ENCODE measurements at regions not wholly inside any gene's neighbourhood (a gene's known extent, or its start where the extent isn't known, plus 50 kb on each side); places are given as distances from the start of the nearest gene placed in this dataset.

DNA sequence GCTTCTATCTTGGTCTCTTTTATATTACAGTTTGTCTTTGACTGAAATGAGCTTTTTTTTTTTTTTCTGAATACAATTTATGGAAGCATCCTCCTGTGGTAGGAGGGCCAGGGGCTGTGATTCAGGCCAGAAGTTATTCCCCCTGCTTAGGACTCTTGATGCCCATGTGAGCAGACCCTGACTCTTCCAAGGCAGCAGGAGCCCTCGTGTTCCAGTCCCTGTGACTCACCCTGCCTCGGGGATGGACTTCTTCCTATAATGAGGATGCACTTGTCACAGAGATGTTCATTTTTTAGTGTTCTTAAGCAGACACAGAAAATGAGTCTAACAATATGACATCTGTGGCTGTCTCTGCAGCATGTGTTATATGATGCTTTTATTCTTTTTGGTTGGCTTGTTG, 1293.7 kb upstream of the AUTS2 start:
- H3K4me2 ChIP-seq (ENCODE audit: low read length) = no peak overlapping the region
- no peaks in the 10 kb centered on the region for H3K9me2 ChIP-seq (replicated peaks; ENCODE audit: control insufficient read depth, low read length)
- no peaks in the 10 kb centered on the region for H4K20me1 ChIP-seq (ENCODE audit: control insufficient read depth, insufficient read depth, low read depth, low read length)
- no peaks in the 10 kb centered on the region for H3K79me2 ChIP-seq (ENCODE audit: control insufficient read depth, low read length)
- H3K36me3 ChIP-seq (ENCODE audit: control insufficient read depth, low read length) = no peaks in the 10 kb centered on the region
- TF ChIP-seq EZH2phosphoT487 (IDR thresholded peaks at IDR 0.05; ENCODE audit: borderline replicate concordance, low read length) (no peak), CTCF (IDR thresholded peaks at IDR 0.05; ENCODE audit: low read depth, low read length, poor library complexity, severe bottlenecking) (no peak)
- H3K27ac ChIP-seq (ENCODE audit: low read depth, low read length) = no peak overlapping the region
- peaks cover 6% of the 10 kb centered on the region; the same call in 1 of the 2 replicates for H3K9me3 ChIP-seq (ENCODE audit: control insufficient read depth, insufficient read depth, low read length)
- H3K4me3 ChIP-seq (ENCODE audit: low read length) = no peak overlapping the region
- no peaks in the 10 kb centered on the region for H3K27me3 ChIP-seq (ENCODE audit: control insufficient read depth, low read length)
- H3F3A ChIP-seq (ENCODE audit: control insufficient read depth, insufficient read depth) = no peaks in the 10 kb centered on the region
- no peaks in the 10 kb centered on the region for H3K4me1 ChIP-seq (ENCODE audit: control insufficient read depth, low read length)

DNA sequence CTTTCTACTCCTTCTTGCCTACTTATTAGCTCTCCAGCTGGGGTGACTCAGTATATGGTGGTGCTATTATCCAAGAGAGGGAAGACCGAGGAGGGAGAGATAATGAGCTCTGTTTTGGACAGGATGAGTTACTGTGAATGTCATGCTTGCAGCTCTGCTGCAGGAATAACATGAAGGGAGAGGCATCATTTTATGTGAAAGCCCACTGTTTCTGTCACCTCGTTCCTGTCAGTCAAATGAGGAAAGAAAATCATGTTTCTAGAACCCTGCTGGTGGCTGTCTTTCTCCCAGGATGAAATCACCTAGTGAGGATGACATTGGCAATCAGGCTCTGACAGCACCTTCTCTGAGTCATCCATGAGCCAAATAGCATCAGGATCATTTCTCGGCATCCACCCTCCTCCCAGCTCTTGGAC, 1291.6 kb upstream of the AUTS2 start:
- no peak overlapping the region for H3K4me3 ChIP-seq (ENCODE audit: low read length)
- H3K4me1 ChIP-seq (ENCODE audit: control insufficient read depth, low read length) = no peaks in the 10 kb centered on the region
- H3K36me3 ChIP-seq (ENCODE audit: control insufficient read depth, low read length) = no peaks in the 10 kb centered on the region
- no peaks in the 10 kb centered on the region for H3F3A ChIP-seq (ENCODE audit: control insufficient read depth, insufficient read depth)
- no peaks in the 10 kb centered on the region for H4K20me1 ChIP-seq (ENCODE audit: control insufficient read depth, insufficient read depth, low read depth, low read length)
- H3K9me3 ChIP-seq (ENCODE audit: control insufficient read depth, insufficient read depth, low read length) = peaks cover 9% of the 10 kb centered on the region; the same call in 1 of the 2 replicates
- no peak overlapping the region for H3K27ac ChIP-seq (ENCODE audit: low read depth, low read length)
- TF ChIP-seq EZH2phosphoT487 (IDR thresholded peaks at IDR 0.05; ENCODE audit: borderline replicate concordance, low read length) = no peak
- TF ChIP-seq CTCF (IDR thresholded peaks at IDR 0.05; ENCODE audit: low read depth, low read length, poor library complexity, severe bottlenecking) = no peak
- no peak overlapping the region for H3K4me2 ChIP-seq (ENCODE audit: low read length)
- no peaks in the 10 kb centered on the region for H3K9me2 ChIP-seq (replicated peaks; ENCODE audit: control insufficient read depth, low read length)
- H3K27me3 ChIP-seq (ENCODE audit: control insufficient read depth, low read length) = no peaks in the 10 kb centered on the region
- no peaks in the 10 kb centered on the region for H3K79me2 ChIP-seq (ENCODE audit: control insufficient read depth, low read length)

- Histone ChIP-seq H3K36me3 (ENCODE audit: control insufficient read depth, low read length) (no peaks in the 10 kb centered on the region), H3K9me2 (replicated peaks; ENCODE audit: control insufficient read depth, low read length) (no peaks in the 10 kb centered on the region), H3K27me3 (ENCODE audit: control insufficient read depth, low read length) (no peaks in the 10 kb centered on the region), H3K4me1 (ENCODE audit: control insufficient read depth, low read length) (no peaks in the 10 kb centered on the region), H4K20me1 (ENCODE audit: control insufficient read depth, insufficient read depth, low read depth, low read length) (no peaks in the 10 kb centered on the region), H3K79me2 (ENCODE audit: control insufficient read depth, low read length) (no peaks in the 10 kb centered on the region), H3K9me3 (ENCODE audit: control insufficient read depth, insufficient read depth, low read length) (peaks cover 13% of the 10 kb centered on the region; the same call in 1 of the 2 replicates), H3K4me3 (ENCODE audit: low read length) (no peak overlapping the region), H3F3A (ENCODE audit: control insufficient read depth, insufficient read depth) (no peaks in the 10 kb centered on the region), H3K4me2 (ENCODE audit: low read length) (no peak overlapping the region), H3K27ac (ENCODE audit: low read depth, low read length) (no peak overlapping the region)
- TF ChIP-seq EZH2phosphoT487 (IDR thresholded peaks at IDR 0.05; ENCODE audit: borderline replicate concordance, low read length) (no peak), CTCF (IDR thresholded peaks at IDR 0.05; ENCODE audit: low read depth, low read length, poor library complexity, severe bottlenecking) (no peak)
These were observed 1289.0 kb upstream of the AUTS2 start for GRCh38 chr7:68309271-68309670.

All from DOHH2 (cell line).